ENCODE measurements at regions not wholly inside any gene's neighbourhood (a gene's known extent, or its start where the extent isn't known, plus 50 kb on each side); places are given as distances from the start of the nearest gene placed in this dataset.

DNA sequence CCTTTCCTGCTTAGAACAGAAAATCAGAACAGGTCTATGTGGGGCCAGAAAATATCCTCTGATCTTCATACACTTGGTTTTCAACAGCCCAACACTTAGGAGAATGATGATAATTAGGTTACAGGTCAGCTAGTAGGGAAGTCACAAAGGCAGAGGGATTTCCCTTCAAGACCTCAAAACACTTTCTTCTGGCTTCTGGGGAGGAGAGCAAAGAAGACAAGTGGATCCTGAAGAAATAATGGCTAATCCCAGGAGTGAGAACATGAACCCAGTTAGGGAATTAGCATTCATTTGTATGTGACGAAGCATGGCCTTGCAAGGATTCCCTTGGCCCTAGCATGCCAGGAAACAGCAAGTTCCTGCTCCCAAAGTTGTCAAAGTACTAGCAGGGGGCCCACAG is 223.3 kb downstream of the BCAT1 start:
- H3K4me3 ChIP-seq = no peak overlapping the region
- DNase-seq (no peak), ATAC-seq (ENCODE audit: insufficient read depth, low FRiP score) (no peak)
- peaks cover 0 to 2% (median under 1%) of the 10 kb centered on the region in 4 donors for H3K9me3 ChIP-seq (ENCODE audit: control insufficient read depth in 4 of 4, insufficient read depth in 3 of 4, low read length in 3 of 4)
- H3K27ac ChIP-seq (ENCODE audit: low read depth in 1 of 2, low read length in 1 of 2) = no peak overlapping the region
- TF ChIP-seq, protein P1, sequence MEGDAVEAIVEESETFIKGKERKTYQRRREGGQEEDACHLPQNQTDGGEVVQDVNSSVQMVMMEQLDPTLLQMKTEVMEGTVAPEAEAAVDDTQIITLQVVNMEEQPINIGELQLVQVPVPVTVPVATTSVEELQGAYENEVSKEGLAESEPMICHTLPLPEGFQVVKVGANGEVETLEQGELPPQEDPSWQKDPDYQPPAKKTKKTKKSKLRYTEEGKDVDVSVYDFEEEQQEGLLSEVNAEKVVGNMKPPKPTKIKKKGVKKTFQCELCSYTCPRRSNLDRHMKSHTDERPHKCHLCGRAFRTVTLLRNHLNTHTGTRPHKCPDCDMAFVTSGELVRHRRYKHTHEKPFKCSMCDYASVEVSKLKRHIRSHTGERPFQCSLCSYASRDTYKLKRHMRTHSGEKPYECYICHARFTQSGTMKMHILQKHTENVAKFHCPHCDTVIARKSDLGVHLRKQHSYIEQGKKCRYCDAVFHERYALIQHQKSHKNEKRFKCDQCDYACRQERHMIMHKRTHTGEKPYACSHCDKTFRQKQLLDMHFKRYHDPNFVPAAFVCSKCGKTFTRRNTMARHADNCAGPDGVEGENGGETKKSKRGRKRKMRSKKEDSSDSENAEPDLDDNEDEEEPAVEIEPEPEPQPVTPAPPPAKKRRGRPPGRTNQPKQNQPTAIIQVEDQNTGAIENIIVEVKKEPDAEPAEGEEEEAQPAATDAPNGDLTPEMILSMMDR (IDR thresholded peaks at IDR 0.05; ENCODE audit: control extremely low read depth, extremely low read depth) = no peak
- peaks cover 0 to 2% (median 0%) of the 10 kb centered on the region in 5 donors for H3K4me1 ChIP-seq (ENCODE audit: control insufficient read depth in 5 of 5, insufficient read depth in 5 of 5, low read length in 5 of 5)
- 28 to 82% methylated on average over 1 of the region's 1 CpG for WGBS, 2 donors
- H3K36me3 ChIP-seq (ENCODE audit: control insufficient read depth in 4 of 4, insufficient read depth in 4 of 4, low read length in 4 of 4) = no peaks in the 10 kb centered on the region
- H3K27me3 ChIP-seq (ENCODE audit: control insufficient read depth in 3 of 3, insufficient read depth in 3 of 3, low read length in 2 of 3) = no peaks in the 10 kb centered on the region
- H3K9ac ChIP-seq (ENCODE audit: insufficient read depth in 1 of 2, low read length in 2 of 2) = no peak overlapping the region

DNA sequence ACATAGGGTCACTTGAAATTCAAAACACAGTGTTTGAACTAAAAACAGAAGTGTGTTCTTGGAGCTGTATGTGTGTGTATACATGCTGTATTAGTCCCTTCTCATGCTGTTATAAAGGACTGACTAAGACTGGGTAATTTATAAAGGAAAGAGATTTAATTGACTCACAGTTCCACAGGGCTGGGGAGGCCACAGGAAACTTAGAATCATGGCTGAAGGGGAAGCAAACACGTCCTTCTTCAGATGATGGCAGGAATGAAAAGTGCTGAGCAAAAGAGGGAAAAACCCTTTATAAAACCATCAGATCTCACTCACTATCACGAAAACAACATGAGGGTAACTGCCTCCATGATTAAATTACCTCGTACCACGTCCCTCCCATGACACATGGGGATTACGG is 224.1 kb downstream of the BCAT1 start:
- H3K27me3 ChIP-seq (ENCODE audit: control insufficient read depth in 3 of 3, insufficient read depth in 3 of 3, low read length in 2 of 3) = no peaks in the 10 kb centered on the region
- H3K9ac ChIP-seq (ENCODE audit: insufficient read depth in 1 of 2, low read length in 2 of 2) = no peak overlapping the region
- no peak for DNase-seq
- TF ChIP-seq, protein P1 (IDR thresholded peaks at IDR 0.05; ENCODE audit: control extremely low read depth, extremely low read depth) = no peak
- H3K27ac ChIP-seq (ENCODE audit: low read depth in 1 of 2, low read length in 1 of 2) = no peak overlapping the region
- peaks cover 0 to 2% (median under 1%) of the 10 kb centered on the region in 4 donors for H3K9me3 ChIP-seq (ENCODE audit: control insufficient read depth in 4 of 4, insufficient read depth in 3 of 4, low read length in 3 of 4)
- ATAC-seq (ENCODE audit: insufficient read depth, low FRiP score) = no peak
- no peaks in the 10 kb centered on the region for H3K36me3 ChIP-seq (ENCODE audit: control insufficient read depth in 4 of 4, insufficient read depth in 4 of 4, low read length in 4 of 4)
- H3K4me3 ChIP-seq = no peak overlapping the region
- H3K4me1 ChIP-seq (ENCODE audit: control insufficient read depth in 5 of 5, insufficient read depth in 5 of 5, low read length in 5 of 5) = peaks cover 0 to 2% (median 0%) of the 10 kb centered on the region in 5 donors
- WGBS, 2 donors = 72 to 81% methylated on average over 5 of the region's 5 CpGs

DNA sequence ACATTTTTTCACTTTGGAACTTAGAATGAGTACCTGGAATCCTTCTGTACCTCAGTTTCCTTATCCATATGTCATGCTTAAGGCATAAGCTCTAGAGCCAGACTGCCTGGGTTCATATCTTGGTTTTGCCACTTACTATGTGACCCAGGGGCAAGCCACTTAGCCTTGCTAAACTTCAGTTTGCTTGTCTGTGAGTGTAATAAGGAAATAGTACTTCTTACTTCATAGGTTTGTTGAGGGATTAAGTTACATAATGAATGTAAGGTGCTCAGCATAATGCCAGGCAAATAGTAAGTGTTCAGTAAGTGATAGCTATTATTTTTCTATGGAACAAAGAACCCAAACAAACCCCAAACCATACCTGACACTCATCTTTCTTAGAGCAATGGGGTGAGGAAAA is 225.1 kb downstream of the BCAT1 start:
- Histone ChIP-seq H3K9ac (ENCODE audit: insufficient read depth in 1 of 2, low read length in 2 of 2) (no peak overlapping the region), H3K27ac (ENCODE audit: low read depth in 1 of 2, low read length in 1 of 2) (no peak overlapping the region), H3K4me1 (ENCODE audit: control insufficient read depth in 5 of 5, insufficient read depth in 5 of 5, low read length in 5 of 5) (peaks cover 0 to 3% (median 0%) of the 10 kb centered on the region in 5 donors), H3K4me3 (no peak overlapping the region), H3K27me3 (ENCODE audit: control insufficient read depth in 3 of 3, insufficient read depth in 3 of 3, low read length in 2 of 3) (no peaks in the 10 kb centered on the region), H3K36me3 (ENCODE audit: control insufficient read depth in 4 of 4, insufficient read depth in 4 of 4, low read length in 4 of 4) (no peaks in the 10 kb centered on the region), H3K9me3 (ENCODE audit: control insufficient read depth in 4 of 4, insufficient read depth in 3 of 4, low read length in 3 of 4) (peaks cover 0 to 3% (median under 1%) of the 10 kb centered on the region in 4 donors)
- ATAC-seq (ENCODE audit: insufficient read depth, low FRiP score) (no peak), DNase-seq (no peak)
- TF ChIP-seq, protein P1 (IDR thresholded peaks at IDR 0.05; ENCODE audit: control extremely low read depth, extremely low read depth) = no peak

DNA sequence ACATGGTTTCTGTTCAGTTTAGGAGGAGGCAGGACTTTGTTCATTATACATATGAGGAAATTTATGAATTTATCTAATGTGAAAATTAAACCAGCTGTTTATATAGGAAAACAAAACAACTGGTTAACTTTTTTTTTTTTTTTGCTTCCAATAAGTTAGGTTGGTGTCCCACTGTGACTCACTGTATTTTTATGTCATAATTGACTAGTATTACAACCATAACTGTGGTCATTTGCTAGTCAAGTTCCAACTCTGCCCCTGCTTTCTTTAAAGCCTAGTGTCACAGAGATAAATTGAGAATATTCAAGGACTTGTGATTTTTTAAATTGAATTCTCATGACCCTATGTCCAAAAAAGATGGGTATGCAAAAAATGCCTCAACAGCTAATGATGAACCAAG is 227.7 kb downstream of the BCAT1 start:
- no peak for DNase-seq
- Histone ChIP-seq H3K27ac (ENCODE audit: low read depth in 1 of 2, low read length in 1 of 2) (no peak overlapping the region), H3K27me3 (ENCODE audit: control insufficient read depth in 3 of 3, insufficient read depth in 3 of 3, low read length in 2 of 3) (no peaks in the 10 kb centered on the region), H3K4me1 (ENCODE audit: control insufficient read depth in 5 of 5, insufficient read depth in 5 of 5, low read length in 5 of 5) (peaks cover 0 to 9% (median 0%) of the 10 kb centered on the region in 5 donors), H3K9ac (ENCODE audit: insufficient read depth in 1 of 2, low read length in 2 of 2) (no peak overlapping the region), H3K36me3 (ENCODE audit: control insufficient read depth in 4 of 4, insufficient read depth in 4 of 4, low read length in 4 of 4) (peaks cover 0 to 1% (median 0%) of the 10 kb centered on the region in 4 donors), H3K9me3 (ENCODE audit: control insufficient read depth in 4 of 4, insufficient read depth in 3 of 4, low read length in 3 of 4) (peaks cover 0 to 3% (median under 1%) of the 10 kb centered on the region in 4 donors), H3K4me3 (no peak overlapping the region)
- ATAC-seq (ENCODE audit: insufficient read depth, low FRiP score) = no peak
- TF ChIP-seq, protein P1 (IDR thresholded peaks at IDR 0.05; ENCODE audit: control extremely low read depth, extremely low read depth) = no peak
